HEK293 (cell line): ENCODE measurements at regions not wholly inside any gene's neighbourhood (a gene's known extent, or its start where the extent isn't known, plus 50 kb on each side); places are given as distances from the start of the nearest gene placed in this dataset.
A peak's percentile ranks its signal among the peaks of the same experiment; 100 is the strongest.

Source experiments
- CTCF ChIA-PET: fragments of 350-600 bp; formaldehyde crosslinking; extraction: SDS; loops from one replicate; lab custom pipeline; 2021; ENCODE audit warnings: antibody characterized with exemption; lab: Yijun Ruan, JAX
- POLR2A ChIA-PET: fragments of 300-600 bp; formaldehyde crosslinking; extraction: SDS; loops from one replicate; lab custom pipeline; 2020; ENCODE audit warnings: antibody characterized with exemption, inconsistent platforms; lab: Yijun Ruan, JAX
- H3K27ac ChIP-seq: fragments of 200-500 bp; sonication (Bioruptor generic); 2 replicates; pipeline ENCODE4 v1.5.1; 2014; ENCODE audit warnings: low read depth, low read length, control low read depth, inconsistent platforms; ENCODE audit errors: extremely low read depth
- H3K36me3 ChIP-seq, 2 experiments: fragments of 200-500 bp in 1 of 2; sonication (Bioruptor generic) in 1 of 2; 1 replicate in 1 of 2; 2 replicates in 1 of 2; pipeline ENCODE4 v1.5.1; 2014 to 2017; ENCODE audit warnings: inconsistent platforms in 2 of 2, low read length in 2 of 2; ENCODE audit not compliant: control insufficient read depth in 2 of 2, insufficient read depth in 1 of 2
- H3K4me1 ChIP-seq: fragments of 200-500 bp; sonication (Bioruptor generic); 2 replicates; pipeline ENCODE4 v1.5.1; 2014; ENCODE audit warnings: mild to moderate bottlenecking, low read length, inconsistent platforms; ENCODE audit not compliant: control insufficient read depth, insufficient read depth
- H3K4me3 ChIP-seq: 2 replicates; pipeline ENCODE4 v1.5.1; 2011; ENCODE audit warnings: low read depth, mild to moderate bottlenecking, control low read depth, low read length, moderate library complexity
- H3K9me3 ChIP-seq: fragments of 200-500 bp; sonication (Bioruptor generic); 2 replicates; pipeline ENCODE4 v1.5.1; 2014; ENCODE audit warnings: low read depth, low read length, inconsistent platforms; ENCODE audit not compliant: control insufficient read depth, insufficient read depth
- BCL11A ChIP-seq: fragments of 450-650 bp; formaldehyde crosslinking; IDR thresholded peaks from 2 replicates; pipeline ENCODE4 v1.5.1; 2016; ENCODE audit warnings: low read depth, missing biosample characterization, missing genetic modification characterization
- KLF16 ChIP-seq: fragments of 450-650 bp; formaldehyde crosslinking; IDR thresholded peaks from 2 replicates; pipeline ENCODE4 v1.5.1; 2017; ENCODE audit warnings: missing biosample characterization, missing genetic modification characterization
- KLF17 ChIP-seq: fragments of 450-650 bp; formaldehyde crosslinking; IDR thresholded peaks from 2 replicates; pipeline ENCODE4 v1.5.1; 2016; ENCODE audit warnings: missing biosample characterization, missing genetic modification characterization
- MEIS1 ChIP-seq: sonication (generic); formaldehyde crosslinking; IDR thresholded peaks from 2 replicates; pipeline ENCODE4 v1.8.1; 2022; ENCODE audit warnings: missing genetic modification reagents, mild to moderate bottlenecking, borderline replicate concordance
- PATZ1 ChIP-seq: fragments of 450-650 bp; formaldehyde crosslinking; IDR thresholded peaks from 2 replicates; pipeline ENCODE4 v1.5.1; 2016; ENCODE audit warnings: missing biosample characterization, missing genetic modification characterization
- ZBTB26 ChIP-seq: fragments of 450-650 bp; formaldehyde crosslinking; optimal IDR thresholded peaks from 2 replicates; pipeline ENCODE3; 2016; ENCODE audit warnings: missing biosample characterization, mild to moderate bottlenecking, missing genetic modification characterization
- ZFP41 ChIP-seq: fragments of 450-650 bp; formaldehyde crosslinking; IDR thresholded peaks from 2 replicates; pipeline ENCODE4 v1.5.1; 2016; ENCODE audit warnings: missing biosample characterization, missing genetic modification characterization, borderline replicate concordance
- ZFP69B ChIP-seq: fragments of 450-650 bp; formaldehyde crosslinking; IDR thresholded peaks from 2 replicates; pipeline ENCODE4 v1.5.1; 2016; ENCODE audit warnings: missing biosample characterization, missing genetic modification characterization
- ZIC2 ChIP-seq: fragments of 450-650 bp; formaldehyde crosslinking; IDR thresholded peaks from 2 replicates; pipeline ENCODE4 v1.5.1; 2016; ENCODE audit warnings: missing biosample characterization, missing genetic modification characterization
- ZNF148 ChIP-seq: fragments of 450-650 bp; formaldehyde crosslinking; IDR thresholded peaks from 2 replicates; pipeline ENCODE4 v1.5.0; 2017; ENCODE audit warnings: missing biosample characterization, missing genetic modification characterization, borderline replicate concordance
- ZNF175 ChIP-seq: fragments of 450-650 bp; formaldehyde crosslinking; IDR thresholded peaks from 2 replicates; pipeline ENCODE4 v1.5.1; 2016; ENCODE audit warnings: missing biosample characterization, missing genetic modification characterization
- ZNF184 ChIP-seq: fragments of 450-650 bp; IDR thresholded peaks from 2 replicates; pipeline ENCODE4 v1.5.1; 2018; ENCODE audit warnings: missing biosample characterization, mild to moderate bottlenecking, missing genetic modification characterization
- ZNF274 ChIP-seq, 2 experiments: fragments of 200-500 bp in 1 of 2; fragments of 450-650 bp in 1 of 2; sonication (Bioruptor generic) in 1 of 2; formaldehyde crosslinking in 1 of 2; IDR thresholded peaks; 2 replicates each; pipeline versions ENCODE4 v1.5.1 to v1.6.1; 2014 to 2016; ENCODE audit warnings: borderline replicate concordance in 1 of 2, inconsistent platforms in 1 of 2, low read length in 1 of 2, missing biosample characterization in 1 of 2, missing genetic modification characterization in 1 of 2
- ZNF280D ChIP-seq: fragments of 450-650 bp; formaldehyde crosslinking; IDR thresholded peaks from 2 replicates; pipeline ENCODE4 v1.5.1; 2016; ENCODE audit warnings: missing biosample characterization, missing genetic modification characterization
- ZNF366 ChIP-seq: fragments of 450-650 bp; formaldehyde crosslinking; conservative IDR thresholded peaks from 2 replicates; pipeline ENCODE4 v1.5.1; 2016; ENCODE audit warnings: missing biosample characterization, missing genetic modification characterization
- ZNF654 ChIP-seq: fragments of 450-650 bp; formaldehyde crosslinking; IDR thresholded peaks from 2 replicates; pipeline ENCODE4 v1.5.1; 2016; ENCODE audit warnings: low read depth, missing biosample characterization, missing genetic modification characterization
- ZNF670 ChIP-seq: fragments of 450-650 bp; formaldehyde crosslinking; IDR thresholded peaks from 2 replicates; pipeline ENCODE4 v1.5.1; 2016; ENCODE audit warnings: missing biosample characterization, missing genetic modification characterization, low read depth
- ZNF677 ChIP-seq: fragments of 450-650 bp; IDR thresholded peaks from 2 replicates; pipeline ENCODE4 v1.5.0; 2018; ENCODE audit warnings: missing biosample characterization, mild to moderate bottlenecking, missing genetic modification characterization, moderate library complexity
- ZNF747 ChIP-seq: fragments of 450-650 bp; formaldehyde crosslinking; IDR thresholded peaks from 2 replicates; pipeline ENCODE4 v1.5.1; 2016; ENCODE audit warnings: missing biosample characterization, missing genetic modification characterization
- ZNF768 ChIP-seq: fragments of 450-650 bp; formaldehyde crosslinking; IDR thresholded peaks from 2 replicates; pipeline ENCODE4 v1.5.1; 2018; ENCODE audit warnings: missing biosample characterization, mild to moderate bottlenecking, missing genetic modification characterization
- ZNF776 ChIP-seq: fragments of 450-650 bp; formaldehyde crosslinking; IDR thresholded peaks from 2 replicates; pipeline ENCODE4 v1.5.0; 2017; ENCODE audit warnings: missing biosample characterization, missing genetic modification characterization, borderline replicate concordance
- ZSCAN16 ChIP-seq: fragments of 450-650 bp; formaldehyde crosslinking; IDR thresholded peaks from 2 replicates; pipeline ENCODE4 v1.5.1; 2016; ENCODE audit warnings: missing biosample characterization, missing genetic modification characterization
- ZSCAN4 ChIP-seq: fragments of 450-650 bp; formaldehyde crosslinking; IDR thresholded peaks from 2 replicates; pipeline ENCODE4 v1.5.1; 2017; ENCODE audit warnings: missing biosample characterization, missing genetic modification characterization

- ChIA-PET POLR2A (no interaction called here), CTCF (interaction anchor here (0.6 to 5.7 kb wide), 12 partner anchors 8 to 394 kb away, joined by 3 to 48 read pairs (median 4); no protein-coding TSS in a partner anchor)
- Histone ChIP-seq H3K36me3 (no peaks in the 10 kb centered on the region), H3K9me3 (no peaks in the 10 kb centered on the region), H3K4me1 (no peaks in the 10 kb centered on the region), H3K4me3 (no peak overlapping the region), H3K27ac (no peak overlapping the region)
- no peak for TF ChIP-seq ZFP41 (tag by site-specific recombination)
- TF ChIP-seq ZNF184 (tag by site-specific recombination): no peak
- no peak for TF ChIP-seq ZIC2 (tag by site-specific recombination)
- TF ChIP-seq ZSCAN16 (tag by site-specific recombination): no peak
- peak; percentile 49 for TF ChIP-seq ZNF654 (tag by site-specific recombination)
- no peak for TF ChIP-seq ZSCAN4 (tag by site-specific recombination)
Measured at GRCh38 chr3:86774082-86774691, 216.8 kb downstream of the VGLL3 start.

- POLR2A ChIA-PET: no interaction called here
- Histone ChIP-seq H3K4me3 (no peak overlapping the region), H3K27ac (no peak overlapping the region), H3K36me3 (no peaks in the 10 kb centered on the region), H3K9me3 (no peaks in the 10 kb centered on the region), H3K4me1 (no peaks in the 10 kb centered on the region)
- CTCF ChIA-PET: interaction anchor here (0.6 to 5.7 kb wide), 4 partner anchors 71 to 742 kb away, joined by 3 to 48 read pairs (median 4); no protein-coding TSS in a partner anchor
- no peak for TF ChIP-seq ZBTB26 (tag by site-specific recombination)
- no peak for TF ChIP-seq MEIS1 (CRISPR knock-in tag)
- TF ChIP-seq ZNF175 (tag by site-specific recombination): no peak
- no peak for TF ChIP-seq PATZ1 (tag by site-specific recombination)
- TF ChIP-seq ZNF747: no peak
- no peak for TF ChIP-seq ZNF776 (tag by site-specific recombination)
- TF ChIP-seq ZNF677 (tag by site-specific recombination): no peak
- no peak for TF ChIP-seq ZNF366 (tag by site-specific recombination)
- TF ChIP-seq ZNF280D: no peak
- no peak for TF ChIP-seq KLF17 (tag by site-specific recombination)
- no peak for TF ChIP-seq KLF16 (tag by site-specific recombination)
- no peak for TF ChIP-seq ZNF768 (tag by site-specific recombination)
- TF ChIP-seq ZNF148 (tag by site-specific recombination): no peak
- TF ChIP-seq BCL11A (tag by site-specific recombination): no peak
- TF ChIP-seq ZNF654 (tag by site-specific recombination): no peak
- TF ChIP-seq ZFP69B (tag by site-specific recombination): no peak
- TF ChIP-seq ZNF274 (IDR thresholded peaks at IDR 0.05; ENCODE audit: low read length): no peak
- TF ChIP-seq ZNF274 (tag by site-specific recombination; IDR thresholded peaks at IDR 0.05; ENCODE audit: borderline replicate concordance): no peak
- no peak for TF ChIP-seq ZNF670
Measured at GRCh38 chr3:86772699-86773098, 218.2 kb downstream of the VGLL3 start.
